Stimulated activated CD4-positive, alpha-beta T cell treated with anti-CD3 and anti-CD28 coated beads, Interleukin-2, amount 100 ng/mL, for 24 hours (primary cell): ENCODE measurements at regions not wholly inside any gene's neighbourhood (a gene's known extent, or its start where the extent isn't known, plus 50 kb on each side); places are given as distances from the start of the nearest gene placed in this dataset.
"Not testable (repeated sequence)": the region's sequence is repeated elsewhere in the genome, so short reads cannot be mapped to it uniquely, and the experiment has no call there.

ENCODE experiments used
- DNase-seq, 2 donors: peaks; one replicate each; pipeline ENCODE4 v3.0.0-alpha.2; 2020

DNA sequence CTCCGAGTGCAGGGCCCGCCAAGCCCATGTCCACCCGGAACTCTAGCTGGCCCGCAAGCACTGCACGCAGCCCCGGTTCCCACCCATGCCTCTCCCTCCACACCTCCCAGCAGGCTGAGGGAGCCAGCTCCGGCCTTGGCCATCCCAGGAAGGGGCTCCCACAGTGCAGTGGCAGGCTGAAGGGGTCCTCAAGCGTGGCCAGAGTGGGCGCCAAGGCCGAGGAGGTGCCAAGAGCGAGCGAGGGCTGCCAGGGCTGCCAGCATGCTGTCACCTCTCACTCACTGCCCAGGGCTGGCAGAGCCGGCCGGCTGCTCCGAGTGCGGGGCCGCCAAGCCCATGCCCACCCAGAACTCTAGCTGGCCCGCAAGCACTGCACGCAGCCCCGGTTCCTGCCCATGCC lies 75.5 kb upstream of the TBC1D5 start:
- DNase-seq, result not testable (repeated sequence)

GRCh38 chr3:17817545-17817944 lies 75.1 kb upstream of the TBC1D5 start:
- DNase-seq, result no peak

DNA sequence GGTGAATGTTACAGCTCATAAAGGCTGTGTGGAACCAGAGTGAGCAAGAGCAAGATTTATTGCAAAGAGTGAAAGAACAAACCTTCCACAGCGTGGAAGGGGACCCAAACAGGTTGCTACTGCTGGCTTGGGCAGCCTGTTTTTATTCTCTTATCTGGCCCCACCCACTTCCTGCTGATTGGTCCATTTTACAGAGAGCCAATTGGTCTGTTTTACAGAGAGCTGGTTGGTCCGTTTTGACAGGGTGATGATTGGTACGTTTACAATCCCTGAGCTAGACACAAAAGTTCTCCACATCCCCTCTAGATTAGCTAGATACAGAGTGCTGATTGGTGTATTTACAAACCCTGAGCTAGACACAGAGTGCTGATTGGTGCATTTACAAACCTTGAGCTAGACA lies 74.4 kb upstream of the TBC1D5 start:
- DNase-seq, result not testable (repeated sequence)

DNA sequence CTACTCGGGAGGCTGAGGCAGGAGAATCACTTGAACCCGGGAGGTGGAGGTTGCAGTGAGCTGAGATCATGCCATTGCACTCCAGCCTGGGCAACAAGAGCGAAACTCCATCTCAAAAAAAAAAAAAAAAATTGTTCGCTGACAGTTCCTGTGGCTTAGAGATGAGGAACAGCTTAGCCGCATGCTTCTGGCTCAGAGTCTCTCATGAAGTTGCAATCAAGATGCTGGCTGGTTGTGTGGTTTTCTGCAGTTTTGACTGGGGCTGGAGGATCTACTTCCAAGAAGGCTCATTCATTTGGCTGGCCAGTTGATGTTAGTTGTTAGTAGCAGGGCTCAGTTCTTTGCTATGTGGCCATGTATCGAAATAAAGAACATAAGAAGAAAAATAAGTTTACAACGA lies 69.9 kb upstream of the TBC1D5 start:
- not testable (repeated sequence) for DNase-seq

DNA sequence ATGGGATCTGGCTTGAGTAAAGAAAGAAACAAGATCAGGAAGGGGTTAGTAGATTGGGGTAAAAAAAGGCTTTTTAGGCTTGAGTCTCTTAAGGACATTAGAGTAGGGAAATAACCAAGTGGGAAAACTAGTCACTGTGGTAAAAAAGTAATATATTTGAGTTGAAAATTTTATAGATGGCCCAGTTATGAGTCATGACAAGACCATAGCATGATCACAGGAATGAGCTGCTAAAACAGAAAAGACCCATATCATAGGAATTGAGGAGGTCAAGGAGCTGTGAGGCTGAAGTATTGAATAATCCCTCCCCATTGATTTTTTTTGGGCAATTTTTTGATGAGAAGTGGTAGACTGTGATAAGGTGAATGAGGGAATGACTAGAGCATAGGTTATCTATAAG lies 69.2 kb upstream of the TBC1D5 start:
- DNase-seq, result no peak

GRCh38 chr3:17810759-17811158 lies 68.3 kb upstream of the TBC1D5 start:
- DNase-seq, result no peak

DNA sequence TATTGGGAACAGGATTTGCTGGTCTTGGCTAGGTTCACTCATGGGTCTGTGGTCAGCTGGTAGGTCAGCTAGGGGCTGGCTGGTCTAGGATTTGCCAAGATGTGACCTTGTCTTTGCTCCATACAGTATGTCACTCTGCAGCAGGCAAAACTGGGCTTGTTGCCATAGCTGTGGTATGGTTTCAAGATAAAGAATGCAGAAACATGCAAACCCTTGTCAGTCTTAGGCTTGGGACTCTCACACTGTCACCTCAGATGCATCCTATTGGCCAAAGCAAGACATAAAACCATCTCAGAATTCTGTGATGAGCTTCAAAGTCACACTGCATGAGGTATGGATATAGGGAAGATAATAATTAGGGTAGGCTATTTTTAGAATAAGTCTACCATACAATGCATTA lies 66.6 kb upstream of the TBC1D5 start:
- DNase-seq, result no peak

DNA sequence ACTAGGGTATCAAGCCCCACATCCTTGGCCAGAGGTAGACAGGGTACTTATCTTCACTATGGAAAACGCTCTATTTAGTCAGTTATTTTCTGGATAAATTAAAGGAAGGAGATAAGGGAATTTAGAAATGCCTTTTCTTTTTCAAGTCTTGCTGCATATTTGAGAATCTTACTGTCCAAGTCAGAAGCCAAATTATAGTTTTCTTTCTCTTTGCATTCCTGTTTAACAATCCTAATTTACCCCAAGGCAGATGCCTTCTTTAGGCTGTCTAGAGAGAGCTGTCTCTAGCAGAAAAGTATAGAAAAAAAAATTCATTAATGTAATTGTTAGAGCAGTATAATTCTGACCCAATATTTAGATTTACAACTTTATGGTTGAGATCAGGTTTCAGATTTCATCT lies 64.4 kb upstream of the TBC1D5 start:
- DNase-seq, result no peak

- no peak for DNase-seq
Observed at GRCh38 chr3:17806201-17806600, 63.8 kb upstream of the TBC1D5 start.

DNA sequence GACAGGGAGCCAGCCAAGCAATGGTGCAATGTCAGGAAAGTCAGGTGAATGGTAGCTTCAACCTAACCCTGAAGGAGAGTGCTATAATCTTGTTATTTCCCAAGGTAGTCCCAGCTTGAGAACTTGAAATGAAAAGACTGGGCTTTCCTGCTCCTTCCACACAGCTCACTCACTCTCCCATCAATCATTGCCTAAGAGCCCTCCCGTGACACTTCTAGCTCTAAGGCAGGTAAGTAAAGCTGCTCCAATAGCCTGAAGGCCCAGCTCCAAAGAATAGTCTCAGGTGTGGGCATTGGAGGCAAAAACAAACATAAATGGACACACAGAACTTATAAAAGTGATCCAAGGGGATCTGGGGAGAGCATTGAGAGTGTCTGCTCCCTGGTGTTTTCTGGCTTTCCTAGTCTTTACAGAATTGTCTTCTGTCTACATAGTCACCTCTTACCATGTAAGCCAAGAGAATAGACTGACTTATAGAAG lies 63.1 kb upstream of the TBC1D5 start:
- DNase-seq, result no peak

GRCh38 chr3:17802950-17803349 lies 60.5 kb upstream of the TBC1D5 start:
- DNase-seq, result no peak

- no peak for DNase-seq
Observed at GRCh38 chr3:17801131-17801530, 58.7 kb upstream of the TBC1D5 start.

DNA sequence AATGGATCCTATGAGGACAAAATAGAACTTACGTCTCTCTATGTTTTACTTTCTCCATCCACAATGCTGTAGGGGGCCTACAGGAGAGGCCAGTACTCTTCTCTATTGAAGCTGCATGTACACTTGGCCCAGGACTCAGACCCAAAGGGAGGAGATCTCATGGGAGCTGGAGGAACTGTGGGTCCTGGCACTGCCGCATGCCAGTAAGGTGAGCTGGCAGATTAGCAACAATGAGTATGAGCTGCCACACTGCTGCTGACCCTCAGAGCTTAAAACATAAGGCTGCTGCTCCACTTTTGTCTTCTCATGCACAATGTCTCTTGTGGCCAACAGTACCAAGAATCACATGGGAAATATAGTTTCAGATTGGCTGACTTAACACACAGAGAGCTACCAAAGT lies 57.8 kb upstream of the TBC1D5 start:
- no peak for DNase-seq

DNA sequence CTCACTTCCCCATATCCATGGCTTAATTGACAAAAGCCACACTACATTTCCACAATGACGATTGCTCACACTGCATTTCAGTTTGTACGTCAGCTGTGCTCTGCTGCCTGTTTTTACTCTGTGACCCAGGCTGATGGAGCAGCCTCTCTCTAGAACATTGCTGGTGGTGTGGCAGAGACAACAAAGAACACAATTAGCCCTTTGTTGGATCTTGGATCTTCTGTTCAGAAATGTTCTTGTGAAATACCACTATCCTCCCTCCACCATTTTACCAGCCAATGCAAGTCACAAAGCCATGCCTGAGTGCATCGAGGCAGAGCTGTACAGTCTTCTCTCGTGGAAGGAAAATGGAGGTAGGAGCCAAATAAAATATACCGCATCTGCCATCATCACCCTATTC lies 56.9 kb upstream of the TBC1D5 start:
- DNase-seq, result no peak

DNA sequence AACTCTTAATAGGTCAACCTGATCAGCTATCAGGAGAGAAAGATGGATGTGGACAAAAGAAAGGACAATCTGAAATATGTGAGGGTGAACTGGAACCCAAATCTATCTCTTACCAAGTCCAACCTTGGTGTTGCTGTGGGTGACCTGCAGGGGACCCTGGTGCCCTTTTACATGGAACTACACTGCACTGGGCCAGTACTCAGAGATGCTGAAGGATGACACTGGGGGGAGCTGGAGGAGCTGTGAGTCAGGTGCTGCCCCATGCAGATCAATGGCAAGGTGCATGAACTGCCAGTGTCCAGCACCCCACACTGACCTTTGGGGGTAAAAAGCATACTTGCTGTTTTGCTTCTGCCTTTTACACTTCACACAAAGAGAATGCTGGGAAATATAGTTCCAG lies 55.6 kb upstream of the TBC1D5 start:
- DNase-seq, result no peak

- DNase-seq, result no peak
Observed at GRCh38 chr3:17795711-17796110, 53.3 kb upstream of the TBC1D5 start.

GRCh38 chr3:17795280-17795679 lies 52.8 kb upstream of the TBC1D5 start:
- DNase-seq, result no peak

GRCh38 chr3:17793542-17794195 lies 51.2 kb upstream of the TBC1D5 start:
- no peak for DNase-seq
